Adrenal gland (tissue), 5 donors: ENCODE measurements at regions not wholly inside any gene's neighbourhood (a gene's known extent, or its start where the extent isn't known, plus 50 kb on each side); places are given as distances from the start of the nearest gene placed in this dataset.

Experiments
- CTCF ChIP-seq, 6 experiments: fragments of 450-650 bp in 4 of 6; fragments of 200-600 bp in 2 of 6; sonication (generic) in 1 of 6; IDR thresholded peaks; 1 replicate in 5 of 6; 2 replicates in 1 of 6; pipeline versions ENCODE4 v1.5.1 to v1.8.0; 2016 to 2021; ENCODE audit warnings: antibody characterized with exemption in 6 of 6, mild to moderate bottlenecking in 2 of 6, moderate library complexity in 1 of 6
- POLR2A ChIP-seq, 2 donors: fragments of 450-650 bp; IDR thresholded peaks; one replicate each; pipeline ENCODE4 v1.6.1; 2017; ENCODE audit warnings: antibody characterized with exemption in 2 of 2, mild to moderate bottlenecking in 2 of 2, moderate library complexity in 1 of 2
- donor health status: DM: no; HTN: no; CAD: no.

- TF ChIP-seq CTCF (IDR thresholded peaks at IDR 0.05) (no peak), POLR2A (IDR thresholded peaks at IDR 0.05) (no peak)
Measured at GRCh38 chr18:66674286-66674685, 70.4 kb upstream of the CDH19 start.
